OCI-LY3 (cell line): ENCODE measurements at regions not wholly inside any gene's neighbourhood (a gene's known extent, or its start where the extent isn't known, plus 50 kb on each side); places are given as distances from the start of the nearest gene placed in this dataset.

Source experiments
- EZH2phosphoT487 ChIP-seq: fragments of 200-600 bp; shearing (Covaris generic); IDR thresholded peaks from 2 replicates; pipeline ENCODE4 v1.6.1; 2018; ENCODE audit warnings: antibody characterized with exemption, mixed run types, low read depth
- TF ChIP-seq, protein P1 (sequence below): fragments of 200-600, 300-600 bp; sonication (generic); IDR thresholded peaks from 2 replicates; pipeline ENCODE4 v1.5.1; 2014; ENCODE audit warnings: antibody characterized with exemption, low read length, low read depth

DNA sequence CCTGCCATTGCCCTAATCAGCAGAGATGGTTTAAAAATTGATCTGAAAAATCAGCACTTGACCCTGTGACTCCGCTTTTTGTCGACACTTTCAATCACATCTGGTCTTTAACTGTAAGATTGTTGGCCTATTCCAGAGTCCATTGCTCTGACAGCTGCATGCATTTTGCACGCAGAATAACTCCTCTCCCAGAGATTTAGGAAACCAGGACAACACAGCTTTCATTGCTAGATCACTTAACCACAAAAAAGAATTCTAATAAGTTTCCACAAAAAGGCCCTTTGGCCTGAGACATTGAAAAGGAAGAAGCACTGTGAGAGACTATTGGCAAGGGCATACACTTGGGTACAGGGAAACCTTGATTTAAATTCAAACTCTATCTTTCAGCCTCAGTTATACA, 373.1 kb downstream of the TGFB2 start:
- TF ChIP-seq, protein P1, sequence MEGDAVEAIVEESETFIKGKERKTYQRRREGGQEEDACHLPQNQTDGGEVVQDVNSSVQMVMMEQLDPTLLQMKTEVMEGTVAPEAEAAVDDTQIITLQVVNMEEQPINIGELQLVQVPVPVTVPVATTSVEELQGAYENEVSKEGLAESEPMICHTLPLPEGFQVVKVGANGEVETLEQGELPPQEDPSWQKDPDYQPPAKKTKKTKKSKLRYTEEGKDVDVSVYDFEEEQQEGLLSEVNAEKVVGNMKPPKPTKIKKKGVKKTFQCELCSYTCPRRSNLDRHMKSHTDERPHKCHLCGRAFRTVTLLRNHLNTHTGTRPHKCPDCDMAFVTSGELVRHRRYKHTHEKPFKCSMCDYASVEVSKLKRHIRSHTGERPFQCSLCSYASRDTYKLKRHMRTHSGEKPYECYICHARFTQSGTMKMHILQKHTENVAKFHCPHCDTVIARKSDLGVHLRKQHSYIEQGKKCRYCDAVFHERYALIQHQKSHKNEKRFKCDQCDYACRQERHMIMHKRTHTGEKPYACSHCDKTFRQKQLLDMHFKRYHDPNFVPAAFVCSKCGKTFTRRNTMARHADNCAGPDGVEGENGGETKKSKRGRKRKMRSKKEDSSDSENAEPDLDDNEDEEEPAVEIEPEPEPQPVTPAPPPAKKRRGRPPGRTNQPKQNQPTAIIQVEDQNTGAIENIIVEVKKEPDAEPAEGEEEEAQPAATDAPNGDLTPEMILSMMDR: no peak
- no peak for TF ChIP-seq EZH2phosphoT487
